Stimulated activated CD4-positive, alpha-beta T cell treated with anti-CD3 and anti-CD28 coated beads, Interleukin-15, amount 100 ng/mL, for 48 hours (primary cell): ENCODE measurements at regions not wholly inside any gene's neighbourhood (a gene's known extent, or its start where the extent isn't known, plus 50 kb on each side); places are given as distances from the start of the nearest gene placed in this dataset.

ENCODE experiments used
- DNase-seq, 2 donors: peaks; one replicate each; pipeline ENCODE4 v3.0.0-alpha.2; 2020; ENCODE audit warnings: low read depth in 2 of 2

DNA sequence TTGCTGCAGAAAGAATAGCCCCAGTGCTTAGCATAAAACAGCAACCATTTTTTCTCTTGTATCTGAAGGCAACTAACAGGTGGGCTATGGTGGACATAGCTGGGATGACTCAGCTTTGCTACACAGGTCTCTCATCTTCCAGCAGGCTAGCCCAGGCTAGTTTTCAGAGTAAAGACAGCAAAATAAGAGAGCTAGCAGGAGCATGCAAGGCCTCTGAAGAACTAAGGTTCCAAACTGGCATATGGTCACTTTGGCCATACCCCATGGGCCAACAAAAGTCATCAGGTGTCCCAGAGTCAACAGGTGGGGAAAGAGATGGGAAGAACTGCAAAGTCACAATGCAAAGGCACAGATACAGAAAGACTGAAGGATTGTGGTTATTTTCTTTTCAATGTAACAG, 571.6 kb upstream of the MGMT start:
- DNase-seq = no peak

DNA sequence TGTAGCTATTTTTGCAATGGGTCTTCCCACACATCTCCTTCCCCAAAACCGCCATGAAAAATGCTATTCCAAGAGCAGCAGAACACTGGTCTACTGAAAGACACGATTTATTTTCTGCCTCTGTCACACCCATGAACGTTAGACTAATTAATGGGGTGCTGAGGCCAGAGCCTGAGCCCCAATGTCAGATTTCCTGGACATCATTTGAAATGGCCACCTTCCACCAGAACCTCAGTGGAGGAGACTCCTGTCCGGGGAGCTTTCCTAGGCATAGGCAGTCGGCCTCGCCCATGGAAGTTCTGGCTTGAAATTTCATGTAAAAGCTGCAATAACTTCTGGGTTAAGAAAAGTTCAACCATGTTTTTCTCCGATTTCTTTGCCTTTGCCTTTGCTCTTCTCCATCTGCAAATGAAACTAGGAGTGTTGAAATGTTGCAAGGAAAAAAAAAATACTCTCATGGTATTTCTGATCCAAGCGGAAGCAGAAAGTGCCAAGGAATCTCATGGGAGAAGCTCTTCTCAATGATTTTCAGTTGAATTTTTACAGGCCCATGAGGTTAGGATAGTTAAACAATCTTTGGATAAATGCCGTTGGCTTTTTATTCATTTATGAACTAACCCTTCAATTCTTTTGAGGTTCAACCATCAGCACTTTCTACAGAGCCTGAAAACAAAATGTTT, 570.8 kb upstream of the MGMT start:
- no peak for DNase-seq

DNA sequence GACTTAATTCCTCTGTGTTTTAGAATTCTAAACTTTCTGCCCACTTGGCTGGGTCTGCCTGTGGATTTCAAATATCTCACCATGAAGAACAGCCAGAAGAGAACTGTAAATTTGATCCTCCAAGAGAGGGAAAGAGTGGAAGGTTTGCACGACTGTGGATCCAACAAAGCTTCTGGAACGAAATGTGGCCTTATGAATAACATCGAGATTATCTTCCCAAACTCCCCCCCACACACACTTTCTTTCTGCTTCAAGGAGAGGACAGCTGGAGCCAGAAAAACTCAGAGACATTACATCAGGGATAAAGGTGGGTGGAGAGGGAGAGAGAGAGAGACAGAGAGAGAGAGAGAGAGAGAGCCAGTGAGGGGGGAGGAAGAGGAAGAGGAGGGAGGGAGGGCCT, 570.1 kb upstream of the MGMT start:
- no peak for DNase-seq

DNA sequence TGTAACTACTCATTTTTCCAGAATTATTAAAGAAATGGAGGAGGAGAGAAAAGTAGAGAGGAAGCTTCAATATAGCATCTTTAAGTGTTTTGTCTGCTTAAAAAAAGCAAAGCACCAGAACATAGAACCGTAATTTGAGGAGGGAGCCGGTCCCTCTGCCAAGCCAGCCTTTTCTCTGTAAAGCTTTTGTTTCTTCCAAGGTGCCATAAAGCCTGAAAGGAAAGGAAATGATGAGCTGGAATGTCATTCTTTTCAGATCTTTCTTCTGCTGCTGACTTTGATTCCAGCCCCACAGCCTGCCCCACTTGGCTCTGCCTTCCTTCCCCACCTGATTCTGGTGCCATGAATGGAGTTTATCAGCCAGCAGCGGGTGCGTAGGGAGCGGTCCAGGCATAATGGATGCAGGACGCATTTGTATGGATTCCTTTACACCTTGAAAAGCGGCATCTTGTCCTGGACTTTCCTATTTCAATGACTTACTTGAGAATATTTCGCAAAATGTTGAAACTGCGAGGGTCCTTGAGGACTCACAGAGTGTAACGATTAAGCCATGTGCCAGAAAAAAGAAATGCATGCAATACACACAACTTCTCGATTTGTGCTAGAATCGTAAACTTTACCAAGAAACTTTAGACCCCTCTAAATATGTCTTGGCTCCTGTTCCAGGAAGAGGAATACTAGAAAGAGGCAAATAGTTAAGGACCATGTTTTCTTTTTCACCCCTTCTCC, 569.5 kb upstream of the MGMT start:
- DNase-seq = no peak

DNA sequence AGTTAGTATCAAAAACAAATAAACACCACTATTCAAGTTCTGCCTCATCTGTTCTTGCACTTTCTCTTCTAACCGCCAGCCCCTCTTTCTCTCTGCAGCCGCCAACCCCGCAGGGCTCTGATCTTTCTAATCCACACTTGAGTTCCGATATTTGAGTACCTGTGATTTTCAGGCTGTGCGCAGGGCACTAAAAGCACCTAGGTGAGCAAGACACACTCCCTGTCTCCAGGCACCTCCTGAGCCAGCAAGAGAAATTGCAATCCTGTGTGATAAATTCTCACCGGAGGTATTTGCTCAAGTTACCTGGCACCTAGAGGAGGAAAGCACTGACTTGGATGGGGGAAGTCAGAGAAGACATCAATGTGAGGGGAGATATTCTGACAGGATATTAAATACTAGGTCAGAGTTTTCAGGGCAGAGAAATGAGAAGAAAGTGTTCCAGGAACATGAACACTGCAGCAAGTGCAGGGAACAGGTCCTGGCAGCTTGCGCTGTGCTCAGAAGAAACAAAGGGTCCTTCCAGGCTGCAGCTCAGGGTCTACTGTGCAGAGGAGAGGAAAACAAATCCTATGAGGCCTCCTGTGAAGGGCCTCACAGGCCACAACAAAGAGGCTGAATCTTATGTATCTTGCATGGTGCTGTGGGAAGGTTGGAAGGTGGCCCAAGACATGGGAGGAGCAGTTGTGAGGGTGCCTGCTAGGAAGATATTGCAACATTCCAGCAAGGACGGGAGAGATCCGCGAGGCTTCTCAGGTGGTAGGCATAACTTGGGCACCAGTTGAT, 568.7 kb upstream of the MGMT start:
- DNase-seq = no peak

DNA sequence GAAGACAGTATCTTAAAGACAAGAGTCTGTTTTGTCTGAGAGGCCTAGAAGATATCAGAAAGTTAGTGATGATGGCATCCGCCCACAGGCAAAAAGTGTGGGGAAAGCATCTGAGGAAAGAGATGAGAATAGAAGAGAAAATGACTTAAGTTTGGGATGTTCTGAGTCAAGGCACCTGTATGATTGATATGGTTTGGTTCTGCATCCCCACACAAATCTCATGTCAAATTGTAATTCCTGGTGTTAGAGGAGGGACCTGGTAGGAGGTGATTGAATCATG, 568.2 kb upstream of the MGMT start:
- DNase-seq = no peak

DNA sequence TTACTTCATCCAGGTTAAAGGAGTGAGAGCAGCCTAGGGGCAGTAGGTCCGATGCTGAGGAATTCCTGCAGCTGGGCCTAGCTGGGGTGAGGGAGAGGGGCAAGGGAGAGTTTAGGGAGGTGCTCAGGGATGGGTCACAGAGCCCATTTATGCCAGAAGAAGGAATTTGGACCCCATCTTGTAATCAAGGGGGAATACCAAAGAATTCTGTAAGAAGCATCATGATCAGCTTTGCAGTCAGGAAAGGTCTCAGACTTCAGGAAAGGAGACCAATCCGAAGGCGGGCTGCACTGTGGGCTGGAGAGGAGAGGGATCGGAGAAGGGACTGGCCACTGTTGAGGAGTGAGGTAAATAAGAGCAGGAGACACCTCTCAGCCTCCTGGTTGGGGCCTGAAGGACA, 566.6 kb upstream of the MGMT start:
- DNase-seq = no peak

DNA sequence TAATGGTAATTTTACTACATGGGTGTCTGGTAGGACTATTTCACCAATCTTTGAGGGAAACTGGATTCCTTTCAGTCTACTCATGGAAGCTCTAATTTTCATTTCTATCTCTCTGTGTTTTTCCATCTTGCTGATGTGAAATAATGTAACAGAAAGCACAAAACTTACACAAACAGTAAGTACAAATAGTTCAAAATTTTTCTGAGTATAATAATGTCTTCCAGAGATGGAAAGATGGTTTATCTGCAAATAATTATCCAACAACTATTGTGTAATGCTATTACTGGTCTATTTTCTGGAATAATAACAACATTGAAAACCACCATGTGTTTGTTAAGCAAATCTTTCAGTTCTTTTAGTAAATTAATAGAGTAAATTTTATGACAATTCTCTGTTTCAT, 565.8 kb upstream of the MGMT start:
- no peak for DNase-seq

DNA sequence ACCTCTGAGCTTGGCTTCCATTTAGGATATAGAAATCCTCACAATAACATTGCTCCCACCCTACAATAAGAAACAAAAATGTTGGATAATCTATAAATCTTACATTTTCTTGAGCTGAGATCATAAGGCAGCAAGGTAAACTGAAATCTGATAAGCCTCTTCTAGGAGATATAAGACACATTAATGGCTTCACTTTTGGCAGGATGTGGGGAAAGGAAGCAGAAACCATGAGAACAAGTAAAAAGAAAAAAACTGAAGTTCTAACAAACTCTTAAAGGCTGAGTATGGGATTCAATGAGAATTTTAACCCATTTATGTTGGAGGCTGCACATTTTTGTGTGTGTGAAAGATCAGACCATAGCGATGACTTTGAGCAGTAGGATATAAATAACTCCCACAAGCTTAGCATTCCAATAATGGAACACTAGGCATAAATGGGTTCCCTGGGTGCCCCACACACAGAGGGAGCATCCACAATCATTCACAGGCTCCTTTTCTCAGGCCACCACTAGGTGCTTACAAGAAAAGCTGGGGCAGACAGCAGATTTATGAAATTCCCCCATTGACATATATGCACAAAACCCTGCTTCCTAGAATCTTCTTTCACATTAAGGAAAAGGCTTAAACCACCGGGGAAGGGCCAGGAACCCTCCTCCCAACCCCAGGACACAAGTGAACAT, 564.9 kb upstream of the MGMT start:
- DNase-seq = no peak

DNA sequence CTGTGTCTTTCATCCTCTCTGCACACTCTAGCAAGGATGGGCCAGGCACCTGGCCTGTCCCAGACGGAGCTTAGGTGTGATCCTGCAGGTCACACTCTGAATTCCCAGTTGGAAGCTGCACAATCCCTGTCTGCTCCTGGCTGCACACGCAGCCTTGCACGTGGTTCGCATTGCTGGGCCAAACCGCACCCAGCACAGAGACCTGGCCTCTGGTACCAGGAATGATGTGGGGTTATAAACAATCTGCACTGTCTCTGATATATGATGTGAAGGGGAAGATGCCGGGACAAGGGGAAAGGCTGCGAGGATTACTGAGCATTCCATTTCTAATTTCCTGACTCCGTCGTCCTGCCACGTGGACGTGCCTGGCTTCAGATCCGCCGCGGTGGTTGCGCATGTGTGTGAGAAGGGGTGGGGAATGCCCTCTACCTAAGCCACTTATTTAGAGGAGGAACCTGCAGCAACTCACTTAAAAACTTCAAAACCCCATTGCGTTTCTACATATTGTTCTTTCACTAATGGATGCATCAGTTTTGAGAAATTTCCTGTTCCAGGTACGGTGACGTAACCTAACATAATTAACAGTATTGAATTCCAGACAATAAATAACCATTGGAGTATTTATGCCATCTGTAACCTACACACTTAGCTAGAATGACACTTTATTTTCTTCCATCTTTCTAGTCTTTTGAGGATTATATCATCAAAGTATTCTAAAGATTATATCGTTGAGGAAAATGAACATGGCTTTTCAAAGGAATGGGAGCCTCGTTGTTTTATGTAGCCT, 559.7 kb upstream of the MGMT start:
- DNase-seq = no peak

DNA sequence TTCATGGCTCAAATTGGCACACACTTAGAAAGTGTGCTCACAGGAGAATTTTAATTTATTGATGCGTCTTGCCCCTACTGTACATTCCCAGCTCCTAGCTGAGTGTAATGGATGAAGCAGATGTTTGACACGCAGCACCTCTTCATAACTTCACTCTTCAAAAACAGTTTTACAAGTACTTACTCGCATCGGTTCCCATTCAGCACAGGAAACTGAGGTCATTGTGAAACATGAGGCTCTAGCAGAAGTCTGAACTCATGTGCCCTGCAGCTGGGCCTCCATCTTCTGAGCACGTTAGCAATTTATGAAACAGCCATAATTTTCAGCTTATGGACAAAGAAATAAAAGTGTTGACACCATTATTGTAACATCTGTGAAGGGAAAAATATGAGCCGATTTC, 558.9 kb upstream of the MGMT start:
- DNase-seq = no peak

DNA sequence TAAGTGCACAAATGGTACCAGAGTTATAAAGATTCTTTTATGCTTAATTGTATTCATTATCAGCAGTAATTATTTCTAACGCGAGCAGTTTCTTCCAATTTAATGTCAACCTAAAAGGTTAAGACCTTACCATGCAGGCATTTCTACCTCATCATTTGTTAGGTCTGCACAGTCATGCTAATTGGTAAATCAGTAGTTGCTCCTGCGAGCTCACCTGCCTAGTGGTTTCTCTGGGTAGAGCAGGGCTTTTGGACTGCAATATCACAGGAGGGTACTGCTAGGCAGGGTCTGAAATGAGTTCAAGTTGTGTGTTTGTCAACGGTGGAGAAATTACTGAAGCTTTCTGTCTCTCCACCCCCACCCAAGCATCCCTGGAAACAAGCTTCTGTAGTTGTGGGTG, 558.5 kb upstream of the MGMT start:
- no peak for DNase-seq

DNA sequence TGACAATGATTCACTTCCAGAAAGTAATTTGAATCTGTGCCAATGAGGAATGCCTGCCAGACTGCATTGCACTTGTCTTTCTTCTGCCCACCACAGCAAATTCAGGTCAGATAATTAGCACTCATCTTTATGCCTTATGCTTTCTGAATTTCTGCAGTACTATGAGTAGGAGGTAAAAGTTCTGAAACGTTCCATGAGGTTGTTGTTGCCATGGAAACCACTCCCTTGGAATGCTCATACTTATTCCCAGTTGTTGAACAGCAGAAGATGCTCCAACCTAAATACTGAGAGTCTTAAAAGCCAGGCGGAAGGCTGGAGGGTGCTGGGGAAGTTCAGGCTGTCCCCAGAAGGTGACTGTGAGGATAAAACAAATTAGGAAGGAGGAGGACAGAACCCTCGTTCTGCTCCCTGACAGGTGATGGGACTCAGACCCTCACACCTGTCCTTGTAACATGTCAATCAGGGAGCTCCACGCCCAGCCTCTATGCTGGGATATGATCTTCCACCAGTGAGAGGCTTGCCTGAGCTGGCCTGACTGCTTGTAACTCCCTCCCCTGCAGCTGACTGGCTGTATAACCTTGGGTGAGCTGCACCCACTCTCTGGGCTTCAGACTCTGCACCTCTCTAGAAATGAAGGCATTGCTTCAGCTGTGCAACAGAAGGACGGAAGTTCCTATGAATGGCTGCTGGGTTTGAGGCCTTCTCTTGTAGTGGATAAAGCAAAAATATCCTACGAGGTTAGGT, 554.3 kb upstream of the MGMT start:
- DNase-seq = no peak

DNA sequence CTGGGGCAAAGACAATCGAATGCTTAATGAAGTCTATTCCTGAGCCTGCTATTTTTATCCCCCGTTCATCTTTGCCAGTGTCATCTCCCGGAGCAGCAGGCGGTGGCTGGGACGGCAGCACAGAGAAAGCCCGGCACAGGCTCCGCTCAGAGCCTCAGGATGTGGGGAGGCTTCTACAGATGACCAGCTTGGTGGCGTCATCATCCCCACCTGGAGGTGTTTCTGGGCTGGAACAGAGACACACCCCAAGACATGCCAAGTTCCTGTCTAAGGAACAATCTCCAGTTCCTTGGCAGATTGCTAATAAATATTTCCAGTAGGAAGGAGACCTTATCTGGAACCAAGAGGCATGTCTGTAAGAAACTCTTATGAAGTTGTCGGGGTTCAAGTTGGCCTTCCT, 552.4 kb upstream of the MGMT start:
- DNase-seq = no peak

DNA sequence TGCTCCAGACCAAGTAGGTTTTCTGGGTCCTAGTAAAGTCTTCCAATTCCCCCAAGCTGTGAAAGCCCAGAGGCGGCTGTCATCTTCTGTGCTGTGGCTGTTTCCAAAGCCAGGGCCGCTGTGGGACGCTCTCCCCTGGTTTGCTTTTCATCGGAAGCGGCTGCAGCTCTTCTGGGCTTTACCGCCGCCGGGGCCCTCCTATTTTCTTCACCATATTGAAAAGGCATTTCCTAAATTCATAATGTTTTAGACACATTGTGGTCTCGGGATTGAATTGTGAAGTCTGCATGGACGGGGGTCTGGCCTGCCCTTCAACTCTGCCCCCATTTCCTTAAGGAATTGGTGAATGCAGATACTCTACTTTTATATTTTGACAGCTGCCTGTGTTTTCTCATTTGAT, 551.4 kb upstream of the MGMT start:
- DNase-seq = no peak

DNA sequence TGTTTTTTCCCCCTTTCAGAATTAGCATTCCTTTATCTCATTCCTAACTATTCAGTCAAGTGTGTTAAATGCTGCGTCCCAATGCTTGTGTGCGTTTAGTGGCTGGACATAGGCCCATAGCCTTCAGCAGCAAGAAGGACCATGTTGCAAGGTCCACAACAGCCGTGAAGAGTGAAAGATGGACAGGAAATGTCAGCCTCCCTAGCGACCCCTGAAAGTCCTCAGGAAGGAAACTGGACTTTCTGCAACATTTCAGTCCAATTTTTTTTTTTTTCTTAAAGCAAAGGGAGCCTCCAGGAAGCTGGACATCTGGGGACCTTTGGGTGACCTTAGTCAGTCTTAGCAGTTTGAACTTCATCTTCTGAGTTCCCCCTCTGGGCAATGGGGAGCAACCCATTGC, 550.7 kb upstream of the MGMT start:
- DNase-seq = no peak

DNA sequence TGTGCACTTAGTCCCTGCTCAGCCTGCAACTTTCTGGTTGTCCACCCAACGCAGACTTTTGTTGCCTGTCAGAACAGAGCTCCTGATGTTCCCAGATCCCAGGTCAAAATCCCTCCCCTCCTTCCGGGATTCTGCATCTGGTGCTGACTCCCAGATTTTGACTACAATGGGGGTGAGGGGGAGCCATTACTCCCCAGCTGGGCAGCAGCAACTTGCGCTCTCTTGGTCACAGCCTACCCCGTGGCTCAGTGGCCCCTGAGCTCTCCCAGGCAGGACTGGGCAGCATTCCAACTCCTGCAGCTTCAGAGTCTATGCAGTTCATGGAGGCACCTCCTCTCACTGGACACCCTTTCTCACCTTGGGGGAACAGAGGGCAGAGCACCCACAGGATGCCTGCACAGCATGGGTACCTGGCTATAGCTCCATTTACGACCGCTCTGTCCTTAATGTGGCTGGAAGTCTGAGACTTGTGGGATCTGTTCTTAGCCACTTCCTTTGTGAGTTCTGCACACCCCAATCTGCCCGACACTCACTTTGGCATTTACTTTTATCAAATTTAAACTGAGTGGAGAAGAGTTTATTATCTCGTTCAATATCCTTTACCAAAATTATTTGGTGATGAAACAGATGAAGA, 545.5 kb upstream of the MGMT start:
- no peak for DNase-seq

DNA sequence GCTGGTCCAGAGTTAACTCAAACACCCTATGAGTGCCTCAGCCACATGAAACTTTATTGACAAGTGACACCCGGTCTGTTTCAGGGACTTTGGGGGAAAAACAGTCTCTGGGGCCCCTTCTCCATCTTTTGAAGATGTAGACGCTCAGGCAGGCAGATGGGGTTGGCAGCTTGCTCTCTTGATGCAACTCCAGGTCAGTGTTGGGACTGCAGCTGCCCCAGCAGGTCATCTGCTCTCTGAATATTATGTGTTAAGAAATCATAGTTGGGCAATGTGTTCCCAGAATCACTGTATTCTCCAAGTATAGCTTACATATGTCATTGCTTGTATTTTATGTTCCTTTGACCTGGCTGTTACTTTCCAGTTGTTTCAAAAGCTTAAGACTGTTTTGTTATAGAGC, 544.9 kb upstream of the MGMT start:
- DNase-seq = no peak

DNA sequence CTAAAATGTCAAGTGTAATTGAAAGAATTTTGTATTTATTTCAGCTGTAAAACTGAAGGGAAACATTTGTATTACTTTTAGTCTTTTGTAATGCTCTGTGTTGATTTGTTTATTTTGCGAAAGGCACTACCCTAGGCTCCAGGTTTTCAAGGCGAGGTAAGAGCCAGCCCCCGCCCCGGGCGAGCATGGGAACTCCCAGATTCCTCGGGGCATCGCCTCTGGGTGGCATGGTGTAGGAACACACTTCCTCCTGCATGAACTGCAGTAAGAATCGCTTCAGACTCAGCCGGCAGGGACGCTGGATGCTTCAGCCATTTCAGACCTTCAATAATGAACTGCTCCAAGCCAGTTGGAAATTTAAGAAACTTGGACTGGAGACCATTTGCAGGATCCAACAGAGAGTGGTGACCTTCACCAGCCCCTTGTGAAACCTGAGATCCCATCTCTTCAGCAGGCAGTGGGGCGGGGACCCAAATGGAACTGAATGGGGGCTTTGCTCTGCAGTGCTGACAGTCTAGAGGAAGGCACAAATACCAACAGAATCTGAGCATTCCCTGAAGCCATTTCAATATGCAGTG, 544.3 kb upstream of the MGMT start:
- no peak for DNase-seq

DNA sequence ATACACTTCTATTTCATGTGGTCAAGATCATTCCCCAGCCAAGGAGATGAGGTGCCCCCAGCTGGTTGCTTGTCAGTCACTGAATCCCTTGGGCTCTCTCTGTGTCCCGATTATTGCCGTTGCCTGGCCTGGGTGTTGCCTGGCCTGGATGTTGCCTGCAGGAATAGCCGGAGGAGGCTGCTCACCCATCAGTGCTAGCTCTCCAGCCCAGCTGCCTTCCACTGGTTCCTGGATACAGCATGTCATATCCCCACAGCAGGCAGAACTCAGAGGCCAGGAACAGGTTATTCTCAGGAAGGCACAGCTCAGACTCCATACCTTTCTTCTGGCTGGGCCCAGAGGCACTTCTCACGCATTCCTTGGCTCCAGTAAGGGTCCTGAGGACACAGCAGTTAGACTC, 542.1 kb upstream of the MGMT start:
- DNase-seq = no peak
